ENCODE measurements at regions not wholly inside any gene's neighbourhood (a gene's known extent, or its start where the extent isn't known, plus 50 kb on each side); places are given as distances from the start of the nearest gene placed in this dataset.

DNA sequence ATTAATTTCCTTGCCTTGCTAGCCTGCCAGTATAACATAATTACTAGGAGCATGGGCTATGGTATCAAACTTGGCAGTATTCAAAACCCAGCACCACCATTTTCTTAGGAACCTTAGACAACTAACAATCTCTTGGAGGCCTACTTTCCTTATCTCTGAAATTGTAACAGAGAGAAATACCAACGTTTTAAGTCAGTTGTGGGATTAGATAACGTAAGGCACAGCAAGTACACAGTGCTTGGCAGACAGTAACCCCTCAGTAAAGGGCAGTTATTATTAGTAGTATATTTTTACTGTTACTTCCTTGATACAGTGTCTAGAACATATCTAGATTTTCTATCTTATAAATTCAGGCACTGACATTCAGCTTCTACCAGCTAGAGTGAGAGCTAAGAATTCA is 309.6 kb downstream of the ACTL7B start:
- DNase-seq, result no peak

DNA sequence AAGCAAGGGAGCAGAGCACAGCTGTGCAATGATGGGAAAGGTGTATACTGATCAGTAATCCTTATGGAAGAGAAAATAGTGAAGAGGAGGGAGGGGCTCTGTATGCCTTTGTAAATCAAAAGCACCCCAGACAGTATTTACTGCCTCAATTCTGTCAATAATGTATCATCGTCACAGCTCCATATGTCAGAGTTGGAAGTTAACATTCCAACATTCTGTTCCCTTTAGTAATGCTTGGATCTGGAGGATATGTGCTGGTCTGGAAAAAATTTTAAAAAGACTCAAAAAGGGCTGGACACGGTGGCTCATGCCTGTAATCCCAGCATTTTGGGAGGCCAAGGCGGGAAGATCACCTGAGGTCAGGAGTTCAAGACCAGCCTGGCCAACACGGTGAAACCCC is 310.4 kb downstream of the ACTL7B start:
- DNase-seq, result no peak

DNA sequence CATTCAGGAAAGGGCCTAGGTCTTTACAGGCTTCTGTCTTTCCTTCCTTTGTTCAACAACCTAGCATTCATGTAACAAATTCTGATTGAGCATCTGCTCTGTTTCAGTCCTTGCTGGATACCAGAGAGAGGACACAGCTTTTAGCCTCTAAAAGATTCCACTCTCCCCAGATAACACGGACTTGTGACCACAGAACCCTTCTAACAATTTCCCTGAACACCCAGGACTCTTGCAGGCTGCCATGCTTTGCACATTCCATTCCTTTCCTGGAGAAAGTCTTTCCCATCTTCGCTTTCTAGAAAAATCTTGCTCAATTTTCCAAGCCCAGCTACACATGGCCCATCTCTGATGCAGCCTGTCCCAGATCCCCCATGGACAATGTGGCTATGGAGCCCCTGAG is 310.9 kb downstream of the ACTL7B start:
- DNase-seq, result no peak

DNA sequence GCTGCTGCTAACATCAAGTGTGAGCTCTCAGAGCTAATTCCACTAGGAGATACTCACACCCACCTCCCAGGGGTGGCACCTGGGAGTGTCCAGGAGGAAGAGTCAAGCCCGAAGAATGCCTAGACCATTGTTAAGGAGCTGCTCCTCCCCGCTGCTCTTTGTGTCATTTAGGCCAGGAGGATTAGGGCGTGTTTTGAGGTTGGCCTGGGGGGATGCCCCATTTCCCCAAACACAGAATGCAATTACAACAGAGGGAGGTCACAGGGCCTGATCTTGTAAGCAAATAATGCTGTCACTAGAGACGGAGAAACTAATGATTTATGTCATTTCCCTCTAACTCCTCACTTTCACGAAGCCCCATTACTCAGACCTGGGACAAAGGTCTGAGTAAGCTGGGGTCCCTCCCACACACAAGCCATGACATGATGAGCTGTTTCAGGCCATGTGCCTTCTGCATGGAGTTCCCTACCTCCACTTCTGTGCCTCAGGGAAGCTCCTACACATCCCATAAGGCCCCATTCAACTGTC is 312.5 kb downstream of the ACTL7B start:
- no peak for DNase-seq

DNA sequence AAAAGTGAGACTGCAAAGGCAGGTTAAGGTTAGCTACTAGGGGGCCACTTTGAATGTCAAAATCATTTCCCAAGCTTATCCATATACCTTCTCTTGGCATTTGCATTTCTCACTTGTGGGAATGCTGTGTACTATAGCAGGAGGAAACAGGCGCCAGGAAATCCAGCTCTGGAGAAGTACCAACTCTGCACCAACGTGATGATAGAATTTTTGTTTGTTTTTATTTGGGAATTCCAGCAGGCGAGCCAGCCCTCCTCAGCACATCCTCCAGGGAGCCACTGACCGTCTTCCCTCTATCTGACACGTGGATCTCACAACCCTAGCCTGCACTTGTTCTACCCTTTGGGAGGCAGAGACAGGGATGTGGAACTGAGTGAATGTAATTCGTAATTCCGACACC is 318.0 kb downstream of the ACTL7B start:
- no peak for DNase-seq

DNA sequence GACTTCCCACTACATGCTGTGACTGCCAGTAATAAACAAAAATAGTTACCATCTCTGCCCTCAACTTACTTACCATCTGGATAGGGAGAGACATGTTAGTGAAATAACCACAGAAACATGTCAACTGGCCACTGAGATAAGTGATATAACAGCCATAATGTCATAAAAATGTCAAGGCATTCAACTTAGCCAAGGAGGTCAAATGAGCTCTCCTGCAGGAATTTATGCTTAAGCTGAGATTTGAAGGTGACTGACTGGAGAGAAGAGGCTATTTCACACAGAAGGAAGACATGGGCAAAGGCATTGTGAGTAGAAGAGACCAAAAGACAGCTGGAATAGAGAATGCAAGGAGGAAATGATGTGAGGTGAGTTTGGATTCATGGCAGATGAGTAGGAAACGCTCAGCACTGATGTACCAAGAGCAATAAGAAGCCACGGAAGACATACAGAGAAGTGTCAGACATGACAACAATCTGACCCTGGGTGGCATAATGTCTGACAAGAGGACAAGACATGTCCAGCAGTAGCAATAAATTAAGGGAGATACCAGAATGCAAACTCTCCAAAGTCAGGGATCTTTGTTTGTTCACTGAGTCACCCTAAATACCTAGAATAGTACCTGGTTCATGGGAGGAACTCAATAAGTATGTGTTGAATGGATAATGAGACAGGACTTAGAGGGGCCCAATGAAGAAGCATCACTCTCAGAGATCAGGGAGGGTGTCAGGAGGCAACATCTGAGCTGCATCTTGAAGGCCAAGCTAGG is 318.8 kb downstream of the ACTL7B start:
- DNase-seq, result no peak

DNA sequence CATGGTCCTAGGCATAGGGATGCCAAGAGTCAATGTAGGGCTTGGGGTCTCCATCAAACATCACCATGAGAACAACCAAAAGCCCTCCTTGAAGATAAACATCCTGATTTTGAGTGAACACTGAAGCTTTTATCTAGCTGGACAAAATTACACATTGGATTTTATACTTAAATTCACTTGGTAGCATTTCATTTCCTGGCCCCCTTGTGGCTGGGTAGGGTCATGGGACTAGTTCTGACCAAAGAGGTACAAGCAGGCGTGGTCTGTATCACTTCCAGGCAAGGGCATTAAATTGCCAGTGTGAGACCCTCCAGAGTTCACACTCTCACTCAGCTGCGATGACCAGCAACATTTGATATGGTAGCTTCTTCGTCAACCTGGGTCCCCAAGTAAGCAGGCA is 320.3 kb downstream of the ACTL7B start:
- peak in 1 of 5 experiments; percentile 3 for DNase-seq

DNA sequence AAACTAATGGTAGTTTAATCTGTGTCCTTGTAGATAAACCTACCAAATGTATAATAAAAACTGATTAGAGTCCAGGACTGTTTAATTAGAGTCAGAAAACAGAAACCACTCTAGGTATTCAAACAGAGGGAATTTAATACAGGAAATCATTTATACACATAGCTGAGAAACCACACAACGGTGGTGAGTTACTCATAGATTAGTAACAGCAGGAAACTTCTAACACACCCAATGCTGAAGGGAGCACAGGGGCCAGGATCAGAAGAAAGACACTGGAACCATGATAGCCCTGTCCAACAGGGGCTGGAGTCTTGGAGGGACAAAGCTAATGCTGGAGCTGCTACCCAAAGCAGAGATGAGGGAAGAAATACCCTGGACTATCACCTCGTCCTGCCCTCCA is 321.0 kb downstream of the ACTL7B start:
- no peak for DNase-seq

DNA sequence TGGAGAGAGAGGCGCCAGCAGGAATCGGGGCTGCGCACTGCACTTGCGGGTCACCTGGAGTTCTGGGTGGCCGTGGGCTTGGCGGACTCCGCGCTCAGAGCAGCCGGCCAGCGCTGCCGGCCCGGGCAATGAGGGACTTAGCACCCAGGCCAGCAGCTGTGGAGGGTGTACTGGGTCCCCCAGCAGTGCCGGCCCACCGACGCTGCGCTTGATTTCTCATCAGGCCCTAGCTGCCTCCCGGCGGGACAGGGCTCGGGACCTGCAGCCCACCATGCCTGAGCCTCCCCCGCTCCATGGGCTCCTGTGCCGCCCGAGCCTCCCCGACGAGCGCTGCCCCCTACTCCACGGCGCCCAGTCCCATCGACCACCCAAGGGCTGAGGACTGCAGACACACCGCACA is 325.6 kb downstream of the ACTL7B start:
- DNase-seq, result no peak

DNA sequence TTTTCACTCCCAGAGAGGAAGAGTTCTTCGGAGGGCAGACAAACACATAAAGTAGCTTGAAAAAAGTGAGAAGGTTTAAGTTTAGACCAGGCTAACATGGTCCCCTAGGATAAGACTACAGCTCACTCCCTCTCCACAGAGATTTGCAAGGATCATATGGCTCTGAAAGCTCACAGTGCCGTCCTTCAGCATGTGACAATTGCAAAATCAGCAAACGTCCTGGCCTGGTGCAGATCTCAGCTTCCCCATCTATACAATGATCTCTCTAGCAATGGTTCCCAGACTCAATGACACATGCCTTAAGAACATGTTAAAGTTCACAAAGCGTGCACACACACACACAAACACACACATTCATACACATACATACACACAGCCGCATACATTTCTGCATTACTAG is 327.6 kb downstream of the ACTL7B start:
- no peak for DNase-seq

DNA sequence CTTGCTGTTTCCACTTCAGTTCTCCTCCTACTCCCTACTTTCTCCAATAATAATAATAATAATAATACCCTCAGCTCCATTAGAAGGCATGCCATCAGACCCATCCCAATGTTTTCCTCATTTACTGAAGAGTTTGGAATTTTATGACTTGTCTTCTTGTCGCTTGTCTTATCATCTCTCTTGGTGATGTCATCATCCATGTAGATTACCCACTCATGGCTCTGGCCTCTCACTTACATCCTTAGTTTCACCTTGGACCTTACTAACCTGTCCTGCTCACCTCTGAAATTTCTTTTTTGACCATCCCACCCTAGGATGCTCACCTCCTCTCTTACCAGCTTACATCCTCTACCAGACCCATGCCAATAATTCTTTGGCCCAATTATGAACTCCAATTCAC is 329.3 kb downstream of the ACTL7B start:
- DNase-seq, result no peak

DNA sequence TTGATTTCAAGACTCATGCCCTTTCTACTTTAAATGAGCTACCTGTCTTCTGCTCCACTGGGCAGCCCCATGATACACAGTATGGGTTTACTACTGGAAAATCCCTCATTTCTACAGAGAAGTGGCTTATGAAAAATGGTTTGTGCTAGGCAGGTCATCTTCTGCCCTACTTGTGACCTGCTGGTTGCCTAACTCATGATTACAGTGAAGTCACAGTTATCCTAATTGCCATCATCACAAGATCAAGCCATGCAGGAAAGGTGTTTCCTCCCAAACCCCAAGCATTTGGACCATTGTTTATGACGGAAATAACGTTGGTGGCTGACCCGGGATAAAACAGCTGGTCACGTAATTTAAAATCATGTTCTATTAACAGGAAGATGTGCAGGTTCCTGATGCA is 330.6 kb downstream of the ACTL7B start:
- no peak for DNase-seq

DNA sequence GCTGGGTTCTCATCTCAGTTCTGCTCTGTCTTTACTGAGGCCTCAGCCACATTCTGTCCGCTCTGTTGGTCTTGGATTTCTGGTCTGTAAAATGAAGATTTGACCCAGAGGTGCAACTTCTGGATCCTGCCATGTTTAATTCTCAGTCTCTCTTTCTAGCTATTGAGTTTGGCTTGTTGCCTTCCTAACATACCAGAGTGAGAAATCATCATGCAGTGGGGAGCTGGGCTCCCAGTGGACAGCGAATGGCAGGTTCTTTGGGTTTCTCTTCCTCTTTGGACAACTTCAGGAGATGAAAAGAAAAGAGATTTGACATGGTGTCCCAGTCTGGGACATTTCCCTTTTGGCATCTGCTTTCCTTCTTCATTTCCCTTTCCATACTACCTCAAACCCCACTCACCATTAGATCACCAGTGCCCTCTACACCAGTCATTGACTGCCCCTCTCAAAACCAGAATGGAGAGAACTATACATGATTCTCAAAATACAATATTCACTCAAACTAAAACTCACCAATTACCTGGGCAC is 334.7 kb downstream of the ACTL7B start:
- no peak for DNase-seq

DNA sequence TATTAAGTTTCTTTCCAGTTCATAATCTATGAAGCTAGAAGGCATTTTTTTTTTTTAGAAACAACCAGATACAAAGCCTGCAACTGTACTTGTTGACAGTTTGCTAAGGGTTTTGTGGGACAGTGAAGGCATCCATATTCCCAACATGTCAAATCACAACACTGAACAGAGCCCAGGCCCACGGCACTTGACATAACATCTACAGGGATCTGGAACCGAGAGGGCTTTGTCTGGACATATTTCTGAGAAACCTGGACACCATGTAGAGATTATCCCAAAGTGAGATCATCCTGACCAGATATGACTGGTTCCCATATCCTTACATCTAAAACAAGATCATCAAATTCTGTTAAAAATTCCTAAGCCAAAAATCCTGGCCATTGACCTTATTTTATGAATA is 336.3 kb downstream of the ACTL7B start:
- DNase-seq, result no peak

DNA sequence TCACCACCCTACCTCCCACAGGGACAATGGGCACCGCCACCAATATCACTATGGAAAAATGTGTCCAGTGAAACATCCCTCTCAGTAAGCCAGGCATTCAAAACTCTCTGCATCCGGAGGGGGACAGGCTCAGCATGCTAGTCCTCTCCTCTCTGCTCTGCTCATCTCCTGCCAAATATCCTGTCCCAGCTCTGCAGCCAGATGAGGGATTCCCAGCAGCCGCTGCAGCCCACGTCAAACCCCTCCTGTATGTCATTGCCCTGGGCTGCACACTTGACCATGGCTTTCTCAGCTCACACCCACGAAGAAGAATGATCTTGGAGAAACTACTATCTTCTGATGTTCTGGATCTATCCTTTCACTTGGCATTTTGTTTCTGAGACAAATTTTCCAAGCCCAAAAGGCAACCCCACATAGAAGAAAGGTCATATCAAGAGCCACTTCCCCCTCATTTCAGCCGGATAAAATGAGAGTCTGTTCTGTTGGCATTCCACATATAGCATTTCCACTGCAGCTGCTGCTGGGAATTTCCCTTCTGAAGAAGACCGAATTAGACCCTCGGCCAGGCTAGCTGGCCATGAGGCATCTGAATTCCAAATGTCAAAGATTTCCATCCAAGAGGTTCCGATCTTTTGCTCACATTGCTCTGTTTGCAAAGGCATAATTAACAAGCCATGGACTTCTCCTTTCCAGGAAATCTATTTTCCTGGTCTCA is 338.0 kb downstream of the ACTL7B start:
- no peak for DNase-seq

DNA sequence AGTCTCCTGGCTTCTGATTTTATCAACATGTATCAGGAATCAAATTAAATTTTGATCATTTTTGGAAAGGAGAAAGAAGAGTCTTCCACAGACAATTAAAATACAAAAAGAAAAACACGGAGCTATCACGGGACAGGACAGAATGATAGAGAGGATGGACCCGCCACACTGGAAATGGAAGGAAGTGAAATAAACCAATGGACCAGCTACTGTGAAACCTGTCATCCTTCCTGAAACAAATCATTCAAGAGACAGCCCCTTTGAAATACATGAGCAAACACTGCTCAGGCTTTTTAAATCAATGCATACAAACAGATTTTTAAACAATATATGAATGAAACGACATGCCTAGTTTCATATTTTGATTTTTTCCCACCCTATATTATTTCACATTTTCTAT is 339.4 kb downstream of the ACTL7B start:
- DNase-seq, result no peak

DNA sequence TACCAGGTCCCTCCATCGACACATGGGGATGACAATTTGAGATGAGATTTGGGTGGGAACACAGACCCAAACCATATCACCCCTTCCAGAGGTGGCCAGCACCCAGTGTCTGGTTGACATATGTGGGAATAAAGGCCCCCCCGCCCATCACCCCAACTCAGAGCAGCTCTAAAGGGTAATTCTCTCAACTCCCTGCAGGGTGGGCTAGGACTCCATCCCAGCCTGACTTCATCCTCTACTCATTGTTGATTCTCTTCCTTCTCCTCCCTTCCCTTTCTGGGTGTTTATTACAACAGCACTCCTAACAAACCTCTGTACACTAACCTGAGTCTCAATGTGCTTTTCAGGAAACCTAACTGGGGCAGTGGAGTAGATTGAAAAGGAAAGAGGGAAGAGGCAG is 339.9 kb downstream of the ACTL7B start:
- no peak for DNase-seq

DNA sequence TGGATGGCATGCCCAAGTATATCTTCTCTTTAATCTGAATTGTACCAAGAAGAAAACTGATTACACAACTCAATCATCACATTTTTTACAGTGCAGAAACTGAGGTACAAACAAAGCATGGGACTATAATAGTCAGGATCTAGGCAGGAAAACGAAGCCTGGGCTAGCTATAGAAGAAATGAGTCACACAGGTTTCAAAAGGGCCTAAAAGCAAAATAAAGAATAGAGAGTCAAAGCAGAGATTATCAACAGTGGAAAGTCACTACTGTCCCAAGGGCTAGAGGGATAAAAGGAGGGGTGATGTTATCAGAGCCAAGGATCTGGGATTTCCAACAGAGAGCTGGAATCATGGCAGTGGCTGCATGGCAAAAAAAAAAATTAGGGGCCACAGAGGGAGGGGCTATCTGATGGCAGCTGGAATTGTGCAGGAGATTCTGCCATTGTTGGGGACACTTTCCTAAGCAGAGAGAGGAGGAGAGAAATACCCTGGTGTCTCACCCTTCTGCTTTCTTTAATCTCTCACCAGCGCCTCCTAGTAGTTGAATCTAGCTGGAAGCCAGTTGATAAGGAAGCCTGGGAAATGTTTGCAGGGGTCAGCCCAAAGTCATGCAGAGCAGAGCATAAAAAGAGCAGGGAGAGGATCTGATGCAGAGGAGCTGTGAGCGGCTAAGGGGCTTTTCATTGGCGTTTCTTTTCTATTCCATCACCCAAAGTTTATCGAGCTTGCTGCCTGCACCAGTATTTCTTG is 343.2 kb downstream of the ACTL7B start:
- no peak for DNase-seq

DNA sequence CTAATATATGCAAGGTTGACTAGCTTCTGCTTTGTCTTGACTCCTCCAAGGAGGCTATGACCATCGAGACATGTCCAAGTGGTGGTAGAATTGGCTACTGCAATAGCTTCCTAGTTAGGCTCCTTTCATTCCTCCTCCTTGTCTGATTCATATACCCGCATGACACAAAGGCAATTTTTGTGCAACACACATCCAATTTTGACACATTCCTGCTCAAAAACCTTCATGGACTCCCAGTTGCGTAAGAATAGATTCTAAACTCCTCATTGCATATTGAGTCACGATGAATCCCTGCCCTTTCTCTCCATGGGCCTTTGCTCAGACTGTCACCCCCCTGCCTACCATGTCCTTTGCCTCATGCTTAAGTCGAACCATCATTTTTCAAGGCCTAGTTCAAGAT is 344.5 kb downstream of the ACTL7B start:
- DNase-seq, result no peak

DNA sequence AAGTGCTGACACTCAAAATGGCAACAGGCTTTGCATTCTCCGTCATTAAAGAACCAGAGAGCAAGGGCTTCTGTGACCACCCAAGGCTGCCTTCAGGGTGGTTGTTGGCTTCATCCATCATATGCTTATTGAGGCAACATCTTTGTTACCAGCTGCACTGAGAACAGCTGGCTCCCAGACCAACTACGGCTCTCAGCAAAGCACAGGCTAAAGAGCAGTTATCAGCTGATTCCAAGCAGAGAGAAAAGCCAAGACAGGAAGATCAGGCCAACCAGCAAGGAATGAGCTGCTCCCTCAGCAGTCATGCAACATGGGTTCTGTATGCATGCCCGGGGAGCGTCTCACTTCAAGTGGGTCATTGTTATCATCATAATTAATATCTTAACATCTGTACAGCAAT is 358.9 kb downstream of the ACTL7B start:
- DNase-seq, result no peak

DNA sequence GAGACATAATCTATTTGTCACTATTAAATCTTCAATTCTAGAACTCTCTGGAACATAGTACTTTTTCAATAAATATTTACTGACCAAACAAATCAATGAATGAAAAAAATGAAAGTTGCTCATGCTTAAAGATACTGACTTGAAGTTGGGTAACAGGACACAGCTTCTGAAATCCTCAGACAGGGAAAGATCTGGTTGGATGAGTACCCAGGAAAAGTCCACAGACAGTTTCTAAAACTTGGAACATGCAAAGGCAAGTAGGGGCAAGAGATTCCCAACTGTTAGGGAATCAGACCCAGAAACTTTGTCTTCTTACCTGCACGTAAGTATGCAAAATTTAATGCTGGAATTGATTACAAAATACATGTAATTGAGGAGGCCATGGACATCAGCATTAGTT is 366.2 kb downstream of the ACTL7B start:
- no peak for DNase-seq

DNA sequence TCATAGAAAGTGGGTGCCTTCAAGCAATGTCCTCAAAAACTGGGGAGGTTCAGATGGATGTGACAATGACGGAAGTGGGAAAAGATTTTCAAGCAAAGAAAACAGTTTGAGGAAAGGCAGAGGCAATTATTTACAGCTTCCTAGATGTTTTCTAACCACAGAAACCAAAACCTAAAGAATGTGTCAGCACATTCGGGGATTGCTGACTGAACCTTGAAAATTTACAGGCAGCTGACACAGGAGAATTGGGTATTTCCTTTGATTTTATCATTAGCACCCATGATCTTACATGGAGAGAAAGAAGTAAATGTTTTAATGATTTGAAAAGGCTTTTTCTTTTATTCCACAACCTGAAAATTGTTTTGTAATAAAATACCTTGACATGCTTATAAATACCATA is 369.0 kb downstream of the ACTL7B start:
- no peak for DNase-seq

DNA sequence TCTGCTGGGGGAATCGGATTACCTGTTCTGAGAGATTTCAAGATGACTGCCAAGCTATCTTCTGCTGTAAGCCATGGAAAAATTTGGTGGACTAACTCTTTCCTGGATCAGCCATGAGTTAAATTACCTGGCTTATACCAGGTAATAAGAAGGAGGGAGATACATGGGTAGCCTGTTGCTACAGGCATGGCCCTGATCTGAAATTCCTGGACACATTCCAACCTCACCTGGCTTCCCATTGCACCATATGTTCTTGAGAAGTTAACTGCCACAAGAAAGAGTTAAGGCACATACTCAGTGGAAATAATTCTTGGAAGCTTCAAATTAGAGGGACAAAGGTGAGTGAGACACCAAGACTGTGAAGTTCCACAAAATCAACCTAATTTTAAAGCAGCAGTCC is 371.3 kb downstream of the ACTL7B start:
- DNase-seq, result no peak
